WI38 (cell line): ENCODE measurements at regions not wholly inside any gene's neighbourhood (a gene's known extent, or its start where the extent isn't known, plus 50 kb on each side); places are given as distances from the start of the nearest gene placed in this dataset.

Source experiments
- H3K4me3 ChIP-seq: 2 replicates; pipeline ENCODE4 v1.5.1; 2011; ENCODE audit warnings: low read depth, mild to moderate bottlenecking, control low read depth, low read length
- CTCF ChIP-seq: IDR thresholded peaks from 2 replicates; pipeline ENCODE4 v1.5.1; 2012; ENCODE audit warnings: low read depth, mild to moderate bottlenecking, control low read depth, low read length

- no peak for TF ChIP-seq CTCF
- no peak overlapping the region for H3K4me3 ChIP-seq
These were observed 181.8 kb upstream of the GPRIN3 start for GRCh38 chr4:89489338-89489771.

DNA sequence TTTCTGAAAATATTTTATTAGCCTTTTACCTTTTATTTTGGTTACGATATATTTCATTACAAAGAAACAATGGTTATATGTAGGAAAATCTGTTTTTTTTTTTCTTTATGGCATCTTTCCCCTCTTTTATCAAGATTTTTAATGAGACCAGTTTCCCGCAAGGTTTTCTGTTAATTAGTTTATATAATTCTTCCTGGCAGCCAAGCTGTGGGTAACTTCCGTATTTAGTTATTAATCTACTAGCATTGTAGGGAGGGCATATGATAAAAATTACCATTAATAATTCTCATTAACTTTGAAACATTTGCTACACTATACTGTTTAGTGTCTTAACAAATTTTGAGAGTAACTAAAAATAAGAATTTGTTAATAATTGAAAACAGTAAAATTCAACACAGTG is 181.1 kb upstream of the GPRIN3 start:
- H3K4me3 ChIP-seq: no peak overlapping the region
- no peak for TF ChIP-seq CTCF

DNA sequence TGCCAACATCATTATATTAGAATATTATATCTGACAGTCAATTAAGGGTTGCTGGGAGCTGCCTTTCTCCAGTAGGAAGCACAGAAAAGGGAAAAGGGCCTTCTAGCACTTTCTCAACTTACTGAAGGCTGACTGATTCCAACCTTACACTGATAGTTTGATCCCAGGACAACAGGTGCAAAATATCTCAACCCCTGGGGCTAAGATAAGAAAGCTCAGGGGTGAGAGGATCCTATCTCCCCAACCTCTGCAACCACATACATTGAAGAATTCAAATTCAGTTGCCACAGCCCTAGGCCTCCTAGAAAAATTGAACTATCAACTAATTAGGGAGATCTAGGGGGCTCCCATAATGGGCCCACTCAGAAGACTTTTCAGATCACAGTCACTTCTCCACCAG is 179.1 kb upstream of the GPRIN3 start:
- H3K4me3 ChIP-seq: no peak overlapping the region
- no peak for TF ChIP-seq CTCF

GRCh38 chr4:89486042-89486441 is 178.4 kb upstream of the GPRIN3 start:
- no peak for TF ChIP-seq CTCF

GRCh38 chr4:89483833-89484232 is 176.2 kb upstream of the GPRIN3 start:
- TF ChIP-seq CTCF: no peak
- no peak overlapping the region for H3K4me3 ChIP-seq

More at GRCh38 chr4:89486042-89486441, 178.4 kb upstream of the GPRIN3 start:
- no peak overlapping the region for H3K4me3 ChIP-seq

DNA sequence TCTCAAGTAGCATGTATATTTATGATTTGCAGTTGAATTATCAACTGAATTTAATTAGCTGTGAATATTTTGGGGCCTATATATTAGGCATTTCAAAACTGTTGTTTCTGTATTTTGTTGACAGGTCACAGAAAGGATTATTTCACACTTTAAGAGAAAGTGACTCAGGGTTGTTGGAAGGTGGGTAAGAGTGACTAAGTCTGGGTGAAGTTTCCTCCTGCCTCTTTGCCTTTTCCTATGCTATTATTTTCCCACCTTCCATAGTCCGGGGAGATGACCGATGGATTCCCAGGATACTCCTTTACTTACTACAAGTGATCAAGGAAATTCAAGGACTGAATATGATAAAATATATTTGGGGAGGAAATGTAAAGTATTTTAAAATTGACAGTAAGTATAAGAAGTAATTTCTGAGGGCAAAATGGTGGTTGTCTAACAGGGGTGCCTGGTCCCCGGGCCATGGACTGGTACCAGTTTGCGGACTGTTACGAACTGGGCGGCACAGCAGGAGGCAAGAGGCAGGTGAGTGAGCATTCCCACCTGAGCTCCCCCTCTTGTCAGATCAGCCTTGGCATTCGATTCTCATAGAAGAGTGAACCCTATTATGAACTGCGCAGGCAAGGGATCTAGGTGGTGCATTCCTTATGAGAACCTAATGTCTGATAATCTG is 175.5 kb upstream of the GPRIN3 start:
- H3K4me3 ChIP-seq: no peak overlapping the region
- no peak for TF ChIP-seq CTCF

DNA sequence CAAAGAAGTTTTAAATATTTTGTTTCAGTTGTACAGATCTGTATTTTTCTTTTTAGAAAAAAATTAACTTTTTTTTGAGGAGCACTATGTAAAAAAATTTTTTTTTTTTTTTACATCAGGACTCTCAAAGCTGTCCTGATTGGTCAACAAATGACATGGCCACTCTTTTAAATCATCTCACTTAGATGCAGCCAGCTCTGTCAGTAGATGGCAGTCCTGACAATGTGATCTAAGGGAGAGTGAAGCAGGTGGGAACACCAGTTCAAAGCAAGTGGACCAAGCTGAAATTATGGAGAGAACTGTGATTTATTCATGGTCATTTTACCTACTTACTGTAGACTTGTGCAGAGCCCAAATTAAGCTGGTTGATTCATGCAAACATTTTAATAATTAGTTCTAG is 174.7 kb upstream of the GPRIN3 start:
- H3K4me3 ChIP-seq: no peak overlapping the region
- TF ChIP-seq CTCF: no peak
